IMR-90 (cell line): ENCODE measurements at regions not wholly inside any gene's neighbourhood (a gene's known extent, or its start where the extent isn't known, plus 50 kb on each side); places are given as distances from the start of the nearest gene placed in this dataset.

Source experiments
- TF ChIP-seq, protein P1 (sequence below): conservative IDR thresholded peaks from 2 replicates; pipeline ENCODE4 v1.5.1; 2012; ENCODE audit warnings: mild to moderate bottlenecking, low read depth, low read length, improper control_type of control experiment
- TF ChIP-seq, protein P2 (sequence below): fragments of 150-350 bp; IDR thresholded peaks from 2 replicates; pipeline ENCODE4 v1.6.1; 2017; ENCODE audit warnings: mild to moderate bottlenecking, antibody characterized with exemption, low read length, low read depth

DNA sequence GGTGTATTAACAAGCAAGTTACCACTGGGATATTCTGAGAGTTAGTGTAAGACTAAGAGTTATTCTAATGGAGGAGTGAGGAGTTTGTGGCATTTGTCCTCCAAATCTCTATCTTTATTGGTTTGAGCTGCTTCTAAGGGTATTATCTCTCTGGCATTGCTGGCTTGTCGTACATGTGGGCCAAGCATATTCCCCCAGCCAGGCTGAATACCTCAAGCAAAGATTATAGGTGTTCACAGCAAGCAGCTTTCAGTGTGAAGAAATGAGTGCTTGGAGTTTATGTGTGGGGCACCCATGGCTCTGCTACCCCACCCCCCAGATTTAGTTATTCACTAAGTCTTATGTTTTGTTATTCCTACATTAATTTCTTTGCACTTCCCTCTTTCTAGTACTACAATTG, 193.6 kb upstream of the FANCL start:
- TF ChIP-seq, protein P1, sequence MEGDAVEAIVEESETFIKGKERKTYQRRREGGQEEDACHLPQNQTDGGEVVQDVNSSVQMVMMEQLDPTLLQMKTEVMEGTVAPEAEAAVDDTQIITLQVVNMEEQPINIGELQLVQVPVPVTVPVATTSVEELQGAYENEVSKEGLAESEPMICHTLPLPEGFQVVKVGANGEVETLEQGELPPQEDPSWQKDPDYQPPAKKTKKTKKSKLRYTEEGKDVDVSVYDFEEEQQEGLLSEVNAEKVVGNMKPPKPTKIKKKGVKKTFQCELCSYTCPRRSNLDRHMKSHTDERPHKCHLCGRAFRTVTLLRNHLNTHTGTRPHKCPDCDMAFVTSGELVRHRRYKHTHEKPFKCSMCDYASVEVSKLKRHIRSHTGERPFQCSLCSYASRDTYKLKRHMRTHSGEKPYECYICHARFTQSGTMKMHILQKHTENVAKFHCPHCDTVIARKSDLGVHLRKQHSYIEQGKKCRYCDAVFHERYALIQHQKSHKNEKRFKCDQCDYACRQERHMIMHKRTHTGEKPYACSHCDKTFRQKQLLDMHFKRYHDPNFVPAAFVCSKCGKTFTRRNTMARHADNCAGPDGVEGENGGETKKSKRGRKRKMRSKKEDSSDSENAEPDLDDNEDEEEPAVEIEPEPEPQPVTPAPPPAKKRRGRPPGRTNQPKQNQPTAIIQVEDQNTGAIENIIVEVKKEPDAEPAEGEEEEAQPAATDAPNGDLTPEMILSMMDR: no peak
- TF ChIP-seq, protein P2, sequence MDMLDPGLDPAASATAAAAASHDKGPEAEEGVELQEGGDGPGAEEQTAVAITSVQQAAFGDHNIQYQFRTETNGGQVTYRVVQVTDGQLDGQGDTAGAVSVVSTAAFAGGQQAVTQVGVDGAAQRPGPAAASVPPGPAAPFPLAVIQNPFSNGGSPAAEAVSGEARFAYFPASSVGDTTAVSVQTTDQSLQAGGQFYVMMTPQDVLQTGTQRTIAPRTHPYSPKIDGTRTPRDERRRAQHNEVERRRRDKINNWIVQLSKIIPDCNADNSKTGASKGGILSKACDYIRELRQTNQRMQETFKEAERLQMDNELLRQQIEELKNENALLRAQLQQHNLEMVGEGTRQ: no peak
